Epithelial cell of proximal tubule (primary cell): ENCODE measurements at regions not wholly inside any gene's neighbourhood (a gene's known extent, or its start where the extent isn't known, plus 50 kb on each side); places are given as distances from the start of the nearest gene placed in this dataset.

Experiments
- DNase-seq: peaks from one replicate; pipeline ENCODE4 v3.0.0-alpha.2; 2011; ENCODE audit warnings: low read depth
- H3K4me3 ChIP-seq: 2 replicates; pipeline ENCODE4 v1.5.1; 2011; ENCODE audit warnings: low read depth, mild to moderate bottlenecking, low read length
- TF ChIP-seq, protein P1 (sequence below): conservative IDR thresholded peaks from 2 replicates; pipeline ENCODE4 v1.5.1; 2012; ENCODE audit warnings: low read depth, mild to moderate bottlenecking, low read length

DNA sequence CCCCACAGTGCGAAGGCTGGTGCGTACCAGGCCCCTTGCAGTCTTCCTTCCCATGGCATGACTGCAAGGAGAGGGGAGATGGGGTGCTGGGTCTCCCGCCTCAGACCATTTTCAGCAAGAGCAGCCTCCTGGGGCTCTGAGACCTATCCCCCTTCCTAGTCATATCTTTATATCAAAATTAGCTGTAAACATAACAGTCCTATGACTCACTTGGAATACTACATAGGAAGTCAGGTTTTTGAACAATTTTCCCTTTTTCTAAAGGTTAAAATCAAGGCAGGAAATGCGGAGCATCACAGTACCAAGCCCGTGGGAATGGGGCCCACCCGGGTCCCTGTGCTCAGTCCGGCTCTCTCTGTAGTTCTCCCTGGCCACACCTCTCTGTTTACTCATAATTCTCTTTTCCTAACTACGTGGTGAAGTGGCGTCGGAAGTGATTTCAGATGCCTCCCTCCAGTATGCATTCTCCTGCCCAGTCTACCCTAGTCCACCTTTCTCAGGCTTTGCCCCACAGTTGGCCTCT, 109.8 kb upstream of the TMEM170B start:
- DNase-seq = no peak
- H3K4me3 ChIP-seq = no peak overlapping the region
- TF ChIP-seq, protein P1, sequence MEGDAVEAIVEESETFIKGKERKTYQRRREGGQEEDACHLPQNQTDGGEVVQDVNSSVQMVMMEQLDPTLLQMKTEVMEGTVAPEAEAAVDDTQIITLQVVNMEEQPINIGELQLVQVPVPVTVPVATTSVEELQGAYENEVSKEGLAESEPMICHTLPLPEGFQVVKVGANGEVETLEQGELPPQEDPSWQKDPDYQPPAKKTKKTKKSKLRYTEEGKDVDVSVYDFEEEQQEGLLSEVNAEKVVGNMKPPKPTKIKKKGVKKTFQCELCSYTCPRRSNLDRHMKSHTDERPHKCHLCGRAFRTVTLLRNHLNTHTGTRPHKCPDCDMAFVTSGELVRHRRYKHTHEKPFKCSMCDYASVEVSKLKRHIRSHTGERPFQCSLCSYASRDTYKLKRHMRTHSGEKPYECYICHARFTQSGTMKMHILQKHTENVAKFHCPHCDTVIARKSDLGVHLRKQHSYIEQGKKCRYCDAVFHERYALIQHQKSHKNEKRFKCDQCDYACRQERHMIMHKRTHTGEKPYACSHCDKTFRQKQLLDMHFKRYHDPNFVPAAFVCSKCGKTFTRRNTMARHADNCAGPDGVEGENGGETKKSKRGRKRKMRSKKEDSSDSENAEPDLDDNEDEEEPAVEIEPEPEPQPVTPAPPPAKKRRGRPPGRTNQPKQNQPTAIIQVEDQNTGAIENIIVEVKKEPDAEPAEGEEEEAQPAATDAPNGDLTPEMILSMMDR = no peak

DNA sequence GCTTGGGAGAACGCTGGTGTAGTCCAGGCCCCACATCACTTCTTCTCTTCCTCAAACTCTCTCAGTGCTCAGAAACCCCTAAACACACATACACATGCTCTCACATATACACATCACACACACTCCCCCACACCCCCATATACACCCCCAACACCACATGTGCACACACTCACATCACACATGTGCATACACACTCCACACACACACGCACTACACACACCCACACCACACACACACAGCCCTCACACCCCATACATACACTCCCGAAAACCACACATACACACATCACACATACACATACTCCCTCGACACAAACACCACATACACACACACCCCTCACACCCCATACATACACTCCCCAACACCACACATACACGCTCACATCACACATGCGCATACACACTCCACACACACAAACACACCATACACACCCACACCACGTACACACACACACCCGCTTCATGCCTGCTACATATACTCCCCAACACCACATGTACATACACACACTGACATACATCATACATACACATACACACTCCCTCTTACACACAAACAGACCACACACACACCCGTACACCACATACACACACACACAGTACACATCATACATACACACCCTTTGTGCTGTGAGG, 110.3 kb upstream of the TMEM170B start:
- no peak overlapping the region for H3K4me3 ChIP-seq
- DNase-seq = no peak
- TF ChIP-seq, protein P1 = no peak

DNA sequence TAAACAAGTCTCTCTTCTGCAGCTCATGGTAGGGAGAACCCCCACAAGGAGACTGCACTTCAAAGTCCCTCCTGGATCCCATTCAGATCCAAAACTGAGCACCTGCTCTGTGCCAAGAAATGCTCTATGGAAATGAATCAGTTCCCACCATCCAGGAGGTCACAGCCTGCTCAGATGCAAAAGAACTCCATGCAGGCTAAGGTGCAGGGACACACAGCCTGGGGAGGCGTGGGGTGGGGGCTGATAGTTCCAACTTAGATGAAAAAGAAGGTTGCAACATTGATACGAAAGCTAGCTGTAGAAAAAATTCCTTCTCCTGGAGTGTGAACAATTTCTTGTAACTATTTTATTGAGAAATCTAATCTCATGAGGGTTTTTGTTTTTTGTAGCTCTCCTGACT, 111.0 kb upstream of the TMEM170B start:
- no peak overlapping the region for H3K4me3 ChIP-seq
- TF ChIP-seq, protein P1 = no peak
- DNase-seq = no peak

DNA sequence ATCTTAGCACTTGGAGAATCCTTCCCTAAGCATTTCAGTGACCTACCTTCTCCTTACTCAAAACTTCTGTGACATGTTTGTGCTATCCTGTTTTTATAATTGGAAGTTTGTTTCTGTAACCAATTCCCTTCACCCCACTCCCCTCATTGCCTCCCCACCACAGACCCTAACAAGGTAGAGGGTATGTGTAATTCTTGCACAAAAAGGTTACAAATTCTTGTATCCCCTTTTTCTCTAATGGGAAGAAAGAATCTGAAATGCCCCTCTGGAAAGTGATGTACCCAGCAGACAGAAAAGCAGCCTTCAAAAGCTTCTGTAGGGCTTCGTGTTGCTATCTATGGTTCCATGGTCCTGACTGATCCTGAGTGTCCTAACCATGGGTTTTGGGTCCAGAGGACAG, 111.7 kb upstream of the TMEM170B start:
- TF ChIP-seq, protein P1 = no peak

DNA sequence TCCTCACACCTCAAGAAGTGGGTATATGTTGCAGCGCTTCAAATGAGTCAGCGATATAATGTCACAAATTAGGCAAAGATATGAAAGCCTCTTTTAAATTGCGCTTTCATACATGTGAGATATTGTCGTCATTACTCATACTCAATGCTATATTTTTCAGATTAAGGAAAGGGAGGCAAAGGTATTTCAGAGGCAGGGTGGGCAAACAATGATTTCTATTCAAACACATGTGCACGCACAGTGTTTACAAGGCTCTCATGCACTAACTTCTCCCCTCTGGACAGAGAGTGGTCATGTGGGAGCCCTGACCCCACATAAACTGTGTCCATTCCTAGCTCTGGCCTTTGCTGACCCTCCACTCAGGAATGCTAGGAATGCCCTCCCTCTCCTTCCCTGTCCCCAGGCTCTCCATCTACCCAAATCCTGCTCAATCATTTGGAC, 112.1 kb upstream of the TMEM170B start:
- DNase-seq = no peak
- H3K4me3 ChIP-seq = no peak overlapping the region
- TF ChIP-seq, protein P1 = no peak

More for the DNA sequence above, 111.7 kb upstream of the TMEM170B start:
- H3K4me3 ChIP-seq = no peak overlapping the region
- DNase-seq = no peak

DNA sequence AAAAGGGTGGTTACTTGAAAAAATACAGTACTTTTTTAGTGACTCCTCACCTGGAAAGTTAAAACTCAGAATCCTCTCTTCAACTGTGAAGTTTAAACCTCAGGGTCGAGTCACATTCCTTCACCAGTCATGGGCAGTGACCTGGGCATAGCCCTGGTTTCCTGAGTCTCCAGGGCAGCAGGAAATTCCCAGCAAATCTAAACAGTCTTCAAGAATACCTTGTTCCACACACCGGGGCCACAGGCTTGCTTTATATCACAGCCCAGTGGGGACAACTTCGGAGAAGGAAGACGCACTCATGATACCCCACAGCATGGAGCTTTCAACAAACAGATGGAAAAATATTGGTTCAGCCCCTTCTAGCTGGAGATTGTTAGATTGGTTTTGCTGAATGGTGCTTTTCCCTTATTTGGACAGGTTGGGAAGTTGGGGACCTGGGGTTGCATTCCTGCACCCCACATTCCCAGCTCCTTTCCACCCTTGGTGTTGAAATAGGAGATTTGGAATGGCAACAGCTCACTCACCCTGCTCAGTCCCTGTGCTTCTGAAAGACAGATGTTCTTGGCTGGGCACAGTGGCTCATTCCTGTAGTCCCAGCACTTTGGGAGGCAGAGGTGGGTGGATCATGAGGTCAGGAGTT, 113.0 kb upstream of the TMEM170B start:
- no peak overlapping the region for H3K4me3 ChIP-seq
- TF ChIP-seq, protein P1 = peak; percentile 8
- peak; percentile 97 for DNase-seq
